Epithelial cell of esophagus (primary cell): ENCODE measurements at regions not wholly inside any gene's neighbourhood (a gene's known extent, or its start where the extent isn't known, plus 50 kb on each side); places are given as distances from the start of the nearest gene placed in this dataset.

ENCODE experiments used
- DNase-seq: peaks from one replicate; pipeline ENCODE4 v3.0.0; 2010; ENCODE audit warnings: low read depth
- H3K4me3 ChIP-seq: 2 replicates; pipeline ENCODE4 v1.5.1; 2011; ENCODE audit warnings: mild to moderate bottlenecking, low read length, control low read depth
- TF ChIP-seq, protein P1 (sequence below): IDR thresholded peaks from 2 replicates; pipeline ENCODE4 v1.5.1; 2011; ENCODE audit warnings: low read depth, mild to moderate bottlenecking, low read length, control low read depth, inconsistent platforms; ENCODE audit not compliant: insufficient read depth; ENCODE audit errors: missing control alignments

DNA sequence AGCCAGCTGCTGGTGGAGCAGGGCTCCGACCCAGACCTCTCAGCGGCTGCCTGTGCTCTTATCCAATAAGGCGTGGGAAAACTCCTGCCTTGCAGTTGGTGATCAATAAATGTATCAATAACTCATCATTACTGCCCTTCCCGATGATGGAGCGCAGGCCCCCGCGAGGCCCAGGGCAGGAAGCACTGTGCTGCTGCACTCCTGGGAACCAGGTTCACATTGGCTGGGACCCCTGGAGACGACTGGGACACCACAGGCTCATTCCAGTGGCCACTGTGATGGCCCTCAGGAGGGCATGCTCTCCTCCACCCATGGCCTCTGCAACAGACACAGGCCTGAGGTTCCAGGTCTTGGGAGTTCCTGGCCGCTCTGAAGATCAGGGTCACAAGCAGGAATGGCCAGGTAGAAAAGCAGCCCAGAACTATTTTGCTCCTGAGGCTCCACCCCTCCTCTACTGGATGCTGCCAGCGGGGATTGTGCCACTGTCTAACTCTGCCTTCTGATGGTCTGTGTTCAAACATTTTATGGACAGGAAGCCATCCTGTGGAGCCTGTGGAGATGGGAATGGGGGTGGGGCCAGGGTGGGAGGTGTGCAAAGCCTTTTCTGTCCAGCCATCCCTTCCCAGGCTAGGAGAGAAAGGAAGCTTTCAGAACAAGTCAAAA, 287.4 kb upstream of the ZMIZ1 start:
- no peak for DNase-seq
- TF ChIP-seq, protein P1, sequence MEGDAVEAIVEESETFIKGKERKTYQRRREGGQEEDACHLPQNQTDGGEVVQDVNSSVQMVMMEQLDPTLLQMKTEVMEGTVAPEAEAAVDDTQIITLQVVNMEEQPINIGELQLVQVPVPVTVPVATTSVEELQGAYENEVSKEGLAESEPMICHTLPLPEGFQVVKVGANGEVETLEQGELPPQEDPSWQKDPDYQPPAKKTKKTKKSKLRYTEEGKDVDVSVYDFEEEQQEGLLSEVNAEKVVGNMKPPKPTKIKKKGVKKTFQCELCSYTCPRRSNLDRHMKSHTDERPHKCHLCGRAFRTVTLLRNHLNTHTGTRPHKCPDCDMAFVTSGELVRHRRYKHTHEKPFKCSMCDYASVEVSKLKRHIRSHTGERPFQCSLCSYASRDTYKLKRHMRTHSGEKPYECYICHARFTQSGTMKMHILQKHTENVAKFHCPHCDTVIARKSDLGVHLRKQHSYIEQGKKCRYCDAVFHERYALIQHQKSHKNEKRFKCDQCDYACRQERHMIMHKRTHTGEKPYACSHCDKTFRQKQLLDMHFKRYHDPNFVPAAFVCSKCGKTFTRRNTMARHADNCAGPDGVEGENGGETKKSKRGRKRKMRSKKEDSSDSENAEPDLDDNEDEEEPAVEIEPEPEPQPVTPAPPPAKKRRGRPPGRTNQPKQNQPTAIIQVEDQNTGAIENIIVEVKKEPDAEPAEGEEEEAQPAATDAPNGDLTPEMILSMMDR, result no peak
- no peak overlapping the region for H3K4me3 ChIP-seq

DNA sequence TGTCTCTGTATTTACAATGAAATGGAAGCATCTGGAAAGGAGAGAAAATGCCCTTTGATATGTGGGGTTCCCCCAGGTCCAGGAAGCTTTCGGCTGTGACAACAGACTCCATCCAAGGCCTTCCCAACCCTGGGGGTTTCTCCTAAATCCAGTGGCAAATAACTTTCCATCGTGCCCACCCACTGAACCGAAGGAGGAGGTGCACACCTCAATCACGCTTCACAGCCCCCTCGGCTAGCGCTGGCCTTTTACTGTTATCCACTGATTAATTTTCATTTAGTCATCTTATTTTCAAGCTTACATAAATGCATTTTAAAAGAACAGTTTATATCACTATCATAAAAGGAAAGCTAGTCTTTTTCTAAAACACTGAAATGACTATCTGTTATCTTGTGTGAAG, 286.8 kb upstream of the ZMIZ1 start:
- H3K4me3 ChIP-seq, result no peak overlapping the region
- no peak for DNase-seq
- TF ChIP-seq, protein P1, result no peak

DNA sequence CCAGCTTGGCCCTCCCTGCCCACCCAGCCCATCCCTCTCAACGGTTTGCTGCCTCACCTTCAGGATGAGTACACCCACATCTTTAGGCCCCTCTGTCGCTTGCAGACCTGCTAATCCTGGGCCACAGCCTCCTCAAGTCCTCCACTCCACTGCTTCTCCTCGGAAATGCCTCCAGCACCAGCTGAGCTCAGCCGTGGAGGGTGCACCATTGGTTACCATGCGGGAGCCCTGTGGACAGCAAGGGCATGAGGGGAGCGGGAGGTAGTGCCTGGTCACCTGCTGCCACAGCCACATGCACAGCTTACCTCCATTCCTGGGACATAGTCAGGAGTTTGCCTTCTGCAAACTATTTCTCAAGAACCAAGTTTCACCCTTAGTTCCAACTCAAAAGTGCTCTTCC, 286.3 kb upstream of the ZMIZ1 start:
- TF ChIP-seq, protein P1, result no peak
- no peak overlapping the region for H3K4me3 ChIP-seq
- no peak for DNase-seq

DNA sequence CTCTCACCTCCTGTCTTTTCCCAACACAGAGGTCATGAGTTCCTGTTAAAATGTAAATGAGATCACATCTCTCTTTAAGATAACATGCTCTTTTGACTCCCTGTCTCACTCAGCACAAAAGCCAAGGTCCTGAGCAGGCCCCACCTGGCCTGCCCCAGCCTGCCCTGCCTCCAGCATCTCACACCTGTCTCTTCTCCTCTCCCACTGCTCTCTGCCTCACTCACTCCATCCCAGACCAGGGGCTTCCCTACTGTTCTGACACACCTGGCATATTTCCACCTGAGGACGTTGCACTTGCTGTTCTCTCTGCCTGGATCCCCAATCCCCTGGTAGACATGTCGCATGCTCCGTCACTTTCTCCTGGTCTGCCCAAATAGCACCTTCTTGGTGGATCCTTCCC, 285.0 kb upstream of the ZMIZ1 start:
- H3K4me3 ChIP-seq, result no peak overlapping the region
- TF ChIP-seq, protein P1, result no peak
- DNase-seq, result no peak

DNA sequence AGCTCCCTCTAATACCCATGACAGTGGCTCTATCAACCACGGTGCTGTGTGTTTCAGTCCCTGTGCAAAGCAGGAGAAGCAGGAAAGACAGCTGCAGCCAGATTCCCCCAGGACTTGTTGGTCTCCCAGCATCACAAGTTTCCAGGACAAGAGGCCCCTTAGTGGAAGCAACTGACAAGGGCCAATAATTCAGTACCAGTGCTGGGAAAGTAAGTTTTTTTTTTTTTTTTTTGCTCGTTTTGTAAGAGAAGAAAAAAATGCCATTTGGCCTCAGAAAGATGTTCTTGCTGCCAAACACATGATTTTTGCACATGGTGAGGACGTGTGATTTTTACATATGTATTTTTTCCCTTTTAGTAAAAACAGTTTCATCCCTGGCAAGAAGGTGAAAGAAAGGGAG, 284.2 kb upstream of the ZMIZ1 start:
- DNase-seq, result no peak
- TF ChIP-seq, protein P1, result no peak
- no peak overlapping the region for H3K4me3 ChIP-seq

DNA sequence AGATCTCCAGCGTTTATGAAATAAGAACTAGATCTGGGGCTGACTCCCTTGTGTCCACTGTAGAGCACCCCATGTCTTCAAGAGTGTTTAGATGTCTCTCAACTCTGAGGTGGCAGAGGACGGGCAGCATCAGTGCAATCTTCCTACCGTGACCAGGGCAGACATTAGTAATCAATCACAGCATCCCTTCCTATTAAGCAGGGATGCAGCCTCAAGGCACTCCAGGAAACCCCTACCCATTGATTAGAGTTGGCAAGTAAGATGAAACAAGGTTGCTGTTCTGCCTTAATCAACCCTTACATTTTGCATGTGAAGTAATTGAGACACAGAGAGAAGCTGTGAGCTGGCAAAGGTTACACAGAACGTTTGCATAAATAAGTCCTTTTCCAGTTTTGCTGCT, 283.7 kb upstream of the ZMIZ1 start:
- TF ChIP-seq, protein P1, result no peak
- no peak overlapping the region for H3K4me3 ChIP-seq

DNA sequence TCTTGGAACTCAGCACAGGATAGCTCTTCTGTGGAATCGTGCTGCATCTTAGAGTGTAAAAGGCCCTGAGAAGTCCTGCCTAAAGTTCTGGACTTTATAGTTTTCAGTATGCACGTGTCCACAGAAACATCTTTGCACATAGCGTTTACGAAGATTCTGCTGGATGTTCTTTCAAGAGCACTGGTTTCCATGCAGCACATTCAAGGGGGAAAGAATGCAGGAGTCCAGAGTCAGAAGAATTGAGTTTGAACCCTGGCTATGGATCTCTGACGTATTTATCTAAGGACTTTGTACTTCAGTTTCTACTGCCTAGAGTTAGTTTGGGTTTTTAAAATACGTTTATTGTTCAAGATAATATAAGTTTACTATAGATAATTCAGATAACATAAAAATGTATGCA, 282.8 kb upstream of the ZMIZ1 start:
- TF ChIP-seq, protein P1, result no peak
- DNase-seq, result no peak
- no peak overlapping the region for H3K4me3 ChIP-seq

More for the DNA sequence above, 283.7 kb upstream of the ZMIZ1 start:
- DNase-seq, result no peak
